ENCODE measurements at regions not wholly inside any gene's neighbourhood (a gene's known extent, or its start where the extent isn't known, plus 50 kb on each side); places are given as distances from the start of the nearest gene placed in this dataset.

GRCh38 chr1:87197156-87197555, 131.5 kb upstream of the LMO4 start:
- no peak for TF ChIP-seq CTCF (IDR thresholded peaks at IDR 0.05)
- TF ChIP-seq POLR2A (IDR thresholded peaks at IDR 0.05) = no peak
